ENCODE measurements at regions not wholly inside any gene's neighbourhood (a gene's known extent, or its start where the extent isn't known, plus 50 kb on each side); places are given as distances from the start of the nearest gene placed in this dataset.

- DNase-seq, result no peak
Observed at GRCh38 chr9:136597141-136597885, 51.5 kb upstream of the NOTCH1 start.

GRCh38 chr9:136596630-136597031 lies 50.8 kb upstream of the NOTCH1 start:
- DNase-seq, result no peak

DNA sequence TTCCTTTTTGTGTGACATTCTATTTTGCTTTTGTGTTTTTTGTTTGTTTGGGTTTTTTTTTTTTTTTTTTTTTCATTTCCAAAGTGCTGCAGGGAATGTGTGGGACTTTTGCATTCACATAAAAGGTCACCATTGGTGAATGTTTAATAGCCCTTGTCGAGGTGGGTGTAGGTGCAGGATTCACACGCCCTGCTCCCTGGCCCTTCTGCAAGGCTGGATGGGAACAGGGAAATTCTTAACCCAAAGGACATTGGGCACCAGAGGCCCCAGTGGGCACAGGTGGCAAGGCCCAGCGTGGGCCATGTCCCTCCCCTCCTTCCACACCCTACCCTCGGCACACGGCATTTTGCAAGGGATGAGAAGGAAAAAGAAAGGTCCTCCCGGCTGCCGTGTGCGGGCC lies 50.4 kb upstream of the NOTCH1 start:
- no peak for DNase-seq

DNA sequence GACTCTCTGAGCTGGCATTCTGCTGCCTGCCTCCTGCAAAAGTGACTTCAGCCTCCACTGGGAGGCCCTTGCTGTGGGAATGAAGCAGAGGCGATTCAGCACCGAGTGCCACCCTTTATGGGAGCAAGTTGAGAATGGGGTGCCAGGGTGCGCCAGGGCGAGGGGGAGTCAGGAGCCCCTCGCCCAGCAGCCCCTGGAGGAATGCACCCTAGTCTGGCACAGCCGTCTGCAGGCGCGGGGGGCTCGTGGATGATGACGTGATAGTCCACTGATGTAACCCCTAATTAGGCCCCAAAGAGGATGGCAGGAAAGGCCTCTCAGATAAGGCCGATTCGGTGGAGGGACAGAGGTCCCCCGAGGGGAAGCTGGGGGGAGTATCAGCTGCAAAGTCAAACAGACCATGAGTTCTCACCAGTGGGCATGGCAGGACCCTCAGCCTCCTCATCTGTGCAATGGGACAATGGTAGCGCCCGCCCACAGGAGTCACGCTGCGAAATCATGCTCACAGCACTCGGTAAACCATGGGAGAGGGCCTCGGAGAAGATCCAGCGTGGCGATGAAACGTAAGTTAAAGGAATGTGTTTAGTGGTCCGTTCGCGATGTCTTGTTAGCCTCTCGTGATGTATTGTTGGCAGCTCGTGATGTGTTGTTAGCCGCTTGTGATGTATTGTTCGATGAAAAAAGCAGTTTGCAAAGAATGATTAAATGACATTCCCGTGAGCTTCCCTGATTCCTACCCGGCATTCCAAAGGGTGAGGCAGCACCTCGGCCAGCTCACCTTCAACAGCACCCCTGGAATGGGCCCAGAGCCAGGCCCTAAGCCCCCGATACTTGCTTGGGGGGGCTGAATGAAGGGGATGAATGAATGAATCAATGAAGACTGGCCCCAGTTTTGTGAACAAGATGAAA lies 49.7 kb upstream of the NOTCH1 start:
- DNase-seq, result no peak
